ENCODE measurements at regions not wholly inside any gene's neighbourhood (a gene's known extent, or its start where the extent isn't known, plus 50 kb on each side); places are given as distances from the start of the nearest gene placed in this dataset.

DNA sequence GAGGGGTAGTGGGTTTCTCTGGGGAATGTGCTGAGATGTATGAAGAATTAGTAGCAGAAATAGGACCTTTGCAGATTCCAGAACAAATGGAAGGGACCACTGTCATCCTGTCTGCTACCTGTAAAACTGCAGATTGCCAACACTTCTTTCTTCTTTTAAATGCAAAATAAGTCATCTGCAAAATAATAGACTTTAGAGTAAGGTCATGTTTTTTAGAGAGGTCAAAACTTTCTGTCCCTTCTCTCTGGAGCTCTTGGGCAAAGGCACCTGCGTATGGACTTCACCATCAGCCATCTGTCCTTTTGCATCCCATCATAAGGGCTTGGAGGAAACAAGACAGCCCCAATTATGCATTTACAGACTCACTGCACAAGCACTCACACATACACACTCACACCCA is 121.1 kb upstream of the PPARGC1A start:
- TF ChIP-seq, protein P1, sequence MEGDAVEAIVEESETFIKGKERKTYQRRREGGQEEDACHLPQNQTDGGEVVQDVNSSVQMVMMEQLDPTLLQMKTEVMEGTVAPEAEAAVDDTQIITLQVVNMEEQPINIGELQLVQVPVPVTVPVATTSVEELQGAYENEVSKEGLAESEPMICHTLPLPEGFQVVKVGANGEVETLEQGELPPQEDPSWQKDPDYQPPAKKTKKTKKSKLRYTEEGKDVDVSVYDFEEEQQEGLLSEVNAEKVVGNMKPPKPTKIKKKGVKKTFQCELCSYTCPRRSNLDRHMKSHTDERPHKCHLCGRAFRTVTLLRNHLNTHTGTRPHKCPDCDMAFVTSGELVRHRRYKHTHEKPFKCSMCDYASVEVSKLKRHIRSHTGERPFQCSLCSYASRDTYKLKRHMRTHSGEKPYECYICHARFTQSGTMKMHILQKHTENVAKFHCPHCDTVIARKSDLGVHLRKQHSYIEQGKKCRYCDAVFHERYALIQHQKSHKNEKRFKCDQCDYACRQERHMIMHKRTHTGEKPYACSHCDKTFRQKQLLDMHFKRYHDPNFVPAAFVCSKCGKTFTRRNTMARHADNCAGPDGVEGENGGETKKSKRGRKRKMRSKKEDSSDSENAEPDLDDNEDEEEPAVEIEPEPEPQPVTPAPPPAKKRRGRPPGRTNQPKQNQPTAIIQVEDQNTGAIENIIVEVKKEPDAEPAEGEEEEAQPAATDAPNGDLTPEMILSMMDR (conservative IDR thresholded peaks at IDR 0.05; ENCODE audit: low read length): no peak
- TF ChIP-seq EZH2phosphoT487 (IDR thresholded peaks at IDR 0.05; ENCODE audit: borderline replicate concordance, low read depth, low read length): no peak
